Cardiac muscle cell (in vitro differentiated cells and primary cell): ENCODE measurements at regions not wholly inside any gene's neighbourhood (a gene's known extent, or its start where the extent isn't known, plus 50 kb on each side); places are given as distances from the start of the nearest gene placed in this dataset.

Experiments used
- DNase-seq, 2 donors: peaks; one replicate each; pipeline versions ENCODE4 v3.0.0 to v3.0.0-alpha.2; 2010 to 2017; ENCODE audit warnings: low read depth in 1 of 2, low spot score in 1 of 2
- H3K27ac ChIP-seq: fragments of 200-600 bp; sonication (generic); 2 replicates; pipeline ENCODE4 v1.5.1; 2016
- H3K27me3 ChIP-seq: fragments of 200-600 bp; sonication (generic); 2 replicates; pipeline ENCODE4 v1.6.0; 2016; ENCODE audit warnings: control low read depth
- H3K36me3 ChIP-seq: fragments of 200-600 bp; sonication (generic); 2 replicates; pipeline ENCODE4 v1.5.1; 2016; ENCODE audit warnings: control low read depth
- H3K4me1 ChIP-seq: fragments of 200-600 bp; sonication (generic); 2 replicates; pipeline ENCODE4 v1.8.1; 2017; ENCODE audit warnings: low read depth, mild to moderate bottlenecking, mixed run types
- H3K4me3 ChIP-seq: fragments of 200-600 bp; sonication (generic); 2 replicates; pipeline ENCODE4 v1.5.1; 2016; ENCODE audit warnings: mild to moderate bottlenecking
- H3K9me3 ChIP-seq: fragments of 200-600 bp; sonication (generic); 2 replicates; pipeline ENCODE4 v1.5.1; 2017; ENCODE audit warnings: low read depth, mild to moderate bottlenecking, control low read depth
- CTCF ChIP-seq: IDR thresholded peaks from 2 replicates; pipeline ENCODE4 v1.5.1; 2012; ENCODE audit warnings: low read depth, mild to moderate bottlenecking, low read length

- Histone ChIP-seq H3K27ac (no peak overlapping the region), H3K4me1 (no peaks in the 10 kb centered on the region), H3K36me3 (no peaks in the 10 kb centered on the region), H3K27me3 (no peaks in the 10 kb centered on the region), H3K4me3 (no peak overlapping the region), H3K9me3 (no peaks in the 10 kb centered on the region)
- no peak for DNase-seq
- no peak for TF ChIP-seq CTCF
These were observed 203.4 kb downstream of the URI1 start for GRCh38 chr19:30145467-30145866.

- no peaks in the 10 kb centered on the region for H3K36me3 ChIP-seq
- no peaks in the 10 kb centered on the region for H3K27me3 ChIP-seq
- no peak overlapping the region for H3K4me3 ChIP-seq
- no peaks in the 10 kb centered on the region for H3K9me3 ChIP-seq
- no peak for TF ChIP-seq CTCF
- H3K27ac ChIP-seq = no peak overlapping the region
- no peak for DNase-seq
- no peaks in the 10 kb centered on the region for H3K4me1 ChIP-seq
These were observed 204.3 kb downstream of the URI1 start for GRCh38 chr19:30146346-30146745.

GRCh38 chr19:30148039-30148790 lies 206.2 kb downstream of the URI1 start:
- no peaks in the 10 kb centered on the region for H3K4me1 ChIP-seq
- no peak for TF ChIP-seq CTCF
- peaks cover 4% of the 10 kb centered on the region for H3K27me3 ChIP-seq
- DNase-seq = no peak
- H3K9me3 ChIP-seq = no peaks in the 10 kb centered on the region
- H3K4me3 ChIP-seq = no peak overlapping the region
- no peak overlapping the region for H3K27ac ChIP-seq
- H3K36me3 ChIP-seq = no peaks in the 10 kb centered on the region

- no peak for DNase-seq
- Histone ChIP-seq H3K4me1 (no peaks in the 10 kb centered on the region), H3K27me3 (peaks cover 4% of the 10 kb centered on the region), H3K27ac (no peak overlapping the region), H3K9me3 (no peaks in the 10 kb centered on the region), H3K36me3 (no peaks in the 10 kb centered on the region), H3K4me3 (no peak overlapping the region)
- no peak for TF ChIP-seq CTCF
These were observed 206.8 kb downstream of the URI1 start for GRCh38 chr19:30148803-30149202.

GRCh38 chr19:30149300-30149699 lies 207.3 kb downstream of the URI1 start:
- peaks cover 4% of the 10 kb centered on the region for H3K27me3 ChIP-seq
- H3K36me3 ChIP-seq = no peaks in the 10 kb centered on the region
- no peak overlapping the region for H3K4me3 ChIP-seq
- H3K27ac ChIP-seq = no peak overlapping the region
- no peaks in the 10 kb centered on the region for H3K4me1 ChIP-seq
- no peaks in the 10 kb centered on the region for H3K9me3 ChIP-seq
- TF ChIP-seq CTCF = no peak
- DNase-seq = no peak
